OCI-LY7 (cell line): ENCODE measurements at regions not wholly inside any gene's neighbourhood (a gene's known extent, or its start where the extent isn't known, plus 50 kb on each side); places are given as distances from the start of the nearest gene placed in this dataset.

ENCODE experiments used
- CTCF ChIP-seq: fragments of 200-600 bp; sonication (generic); conservative IDR thresholded peaks from 2 replicates; pipeline ENCODE4 v1.5.1; 2014; ENCODE audit warnings: mild to moderate bottlenecking, antibody characterized with exemption, low read length, moderate library complexity, mixed read lengths
- EZH2phosphoT487 ChIP-seq: fragments of 200-600 bp; sonication (generic); IDR thresholded peaks from 2 replicates; pipeline ENCODE4 v1.6.1; 2018; ENCODE audit warnings: low read depth, borderline replicate concordance, mild to moderate bottlenecking, mixed run types, antibody characterized with exemption, low read length, moderate library complexity, mixed read lengths

GRCh38 chr6:141209890-141210289 is 922.8 kb upstream of the GJE1 start:
- TF ChIP-seq CTCF, result no peak
- no peak for TF ChIP-seq EZH2phosphoT487
